HL-60 (cell line): ENCODE measurements at regions not wholly inside any gene's neighbourhood (a gene's known extent, or its start where the extent isn't known, plus 50 kb on each side); places are given as distances from the start of the nearest gene placed in this dataset.

Experiments
- DNase-seq, 2 experiments: peaks; one replicate each; pipeline ENCODE4 v3.0.0-alpha.2; 2010 to 2020; ENCODE audit warnings: low read depth in 1 of 2, low spot score in 1 of 2
- H3K27ac ChIP-seq: fragments of 250-450 bp; sonication (Bioruptor Pico); replicated peaks from 2 replicates; pipeline ENCODE4 v1.5.1; 2020; ENCODE audit warnings: mild to moderate bottlenecking, moderate library complexity
- H3K27me3 ChIP-seq: fragments of 250-450 bp; sonication (Bioruptor Pico); 2 replicates; pipeline ENCODE4 v1.5.1; 2021; ENCODE audit warnings: mild to moderate bottlenecking, moderate library complexity; ENCODE audit not compliant: insufficient read depth, poor library complexity, severe bottlenecking
- H3K4me3 ChIP-seq: replicated peaks from 2 replicates; pipeline ENCODE4 v1.5.1; 2011; ENCODE audit warnings: mild to moderate bottlenecking, control low read depth, low read length; ENCODE audit not compliant: insufficient read depth
- GABPA ChIP-seq: IDR thresholded peaks from 2 replicates; pipeline ENCODE4 v1.6.1; 2012; ENCODE audit warnings: low read depth
- POLR2AphosphoS5 ChIP-seq: IDR thresholded peaks from 2 replicates; pipeline ENCODE4 v1.6.1; 2012; ENCODE audit warnings: low read depth
- REST ChIP-seq: IDR thresholded peaks from 2 replicates; pipeline ENCODE4 v1.6.1; 2012; ENCODE audit warnings: low read depth; ENCODE audit not compliant: insufficient replicate concordance
- SPI1 ChIP-seq: IDR thresholded peaks from 2 replicates; pipeline ENCODE4 v1.6.1; 2012; ENCODE audit warnings: low read depth, mild to moderate bottlenecking, borderline replicate concordance
- TF ChIP-seq, protein P1 (sequence below): IDR thresholded peaks from one replicate; pipeline ENCODE4 v1.5.1; 2011; ENCODE audit warnings: low read length, control low read depth, inconsistent platforms; ENCODE audit not compliant: insufficient read depth

DNA sequence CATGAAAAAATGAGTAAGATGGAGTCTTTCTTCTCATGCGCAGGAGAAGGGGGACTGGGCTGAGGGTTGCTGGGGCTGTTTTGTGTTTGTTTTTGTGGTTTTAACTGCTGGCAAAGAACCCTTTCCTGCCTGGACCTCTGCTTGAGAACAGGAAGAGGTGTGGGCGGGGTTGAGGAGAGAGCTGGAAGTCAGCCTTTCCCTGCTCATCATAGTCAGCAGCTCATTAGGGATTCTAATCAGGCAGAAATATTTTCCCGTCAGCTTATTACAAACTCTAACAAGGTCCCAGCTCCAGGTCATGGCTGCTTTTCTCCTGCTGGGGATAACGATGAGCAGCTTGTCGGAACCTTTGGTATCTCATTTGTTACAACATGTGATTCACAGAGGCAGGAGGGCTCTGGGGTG lies 185.0 kb upstream of the NRXN3 start:
- no peak for DNase-seq
- H3K4me3 ChIP-seq: no peak overlapping the region
- no peaks in the 10 kb centered on the region for H3K27me3 ChIP-seq
- no peak overlapping the region for H3K27ac ChIP-seq
- TF ChIP-seq, protein P1, sequence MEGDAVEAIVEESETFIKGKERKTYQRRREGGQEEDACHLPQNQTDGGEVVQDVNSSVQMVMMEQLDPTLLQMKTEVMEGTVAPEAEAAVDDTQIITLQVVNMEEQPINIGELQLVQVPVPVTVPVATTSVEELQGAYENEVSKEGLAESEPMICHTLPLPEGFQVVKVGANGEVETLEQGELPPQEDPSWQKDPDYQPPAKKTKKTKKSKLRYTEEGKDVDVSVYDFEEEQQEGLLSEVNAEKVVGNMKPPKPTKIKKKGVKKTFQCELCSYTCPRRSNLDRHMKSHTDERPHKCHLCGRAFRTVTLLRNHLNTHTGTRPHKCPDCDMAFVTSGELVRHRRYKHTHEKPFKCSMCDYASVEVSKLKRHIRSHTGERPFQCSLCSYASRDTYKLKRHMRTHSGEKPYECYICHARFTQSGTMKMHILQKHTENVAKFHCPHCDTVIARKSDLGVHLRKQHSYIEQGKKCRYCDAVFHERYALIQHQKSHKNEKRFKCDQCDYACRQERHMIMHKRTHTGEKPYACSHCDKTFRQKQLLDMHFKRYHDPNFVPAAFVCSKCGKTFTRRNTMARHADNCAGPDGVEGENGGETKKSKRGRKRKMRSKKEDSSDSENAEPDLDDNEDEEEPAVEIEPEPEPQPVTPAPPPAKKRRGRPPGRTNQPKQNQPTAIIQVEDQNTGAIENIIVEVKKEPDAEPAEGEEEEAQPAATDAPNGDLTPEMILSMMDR: no peak
- TF ChIP-seq POLR2AphosphoS5: no peak
- TF ChIP-seq GABPA: no peak
- TF ChIP-seq REST: no peak
- no peak for TF ChIP-seq SPI1

GRCh38 chr14:77986773-77987172 lies 183.4 kb upstream of the NRXN3 start:
- TF ChIP-seq GABPA: no peak
- TF ChIP-seq POLR2AphosphoS5: no peak
- no peak for TF ChIP-seq SPI1
- TF ChIP-seq REST: no peak
- TF ChIP-seq, protein P1: no peak
- H3K27me3 ChIP-seq: no peaks in the 10 kb centered on the region
- no peak overlapping the region for H3K4me3 ChIP-seq
- H3K27ac ChIP-seq: no peak overlapping the region
- DNase-seq: no peak

DNA sequence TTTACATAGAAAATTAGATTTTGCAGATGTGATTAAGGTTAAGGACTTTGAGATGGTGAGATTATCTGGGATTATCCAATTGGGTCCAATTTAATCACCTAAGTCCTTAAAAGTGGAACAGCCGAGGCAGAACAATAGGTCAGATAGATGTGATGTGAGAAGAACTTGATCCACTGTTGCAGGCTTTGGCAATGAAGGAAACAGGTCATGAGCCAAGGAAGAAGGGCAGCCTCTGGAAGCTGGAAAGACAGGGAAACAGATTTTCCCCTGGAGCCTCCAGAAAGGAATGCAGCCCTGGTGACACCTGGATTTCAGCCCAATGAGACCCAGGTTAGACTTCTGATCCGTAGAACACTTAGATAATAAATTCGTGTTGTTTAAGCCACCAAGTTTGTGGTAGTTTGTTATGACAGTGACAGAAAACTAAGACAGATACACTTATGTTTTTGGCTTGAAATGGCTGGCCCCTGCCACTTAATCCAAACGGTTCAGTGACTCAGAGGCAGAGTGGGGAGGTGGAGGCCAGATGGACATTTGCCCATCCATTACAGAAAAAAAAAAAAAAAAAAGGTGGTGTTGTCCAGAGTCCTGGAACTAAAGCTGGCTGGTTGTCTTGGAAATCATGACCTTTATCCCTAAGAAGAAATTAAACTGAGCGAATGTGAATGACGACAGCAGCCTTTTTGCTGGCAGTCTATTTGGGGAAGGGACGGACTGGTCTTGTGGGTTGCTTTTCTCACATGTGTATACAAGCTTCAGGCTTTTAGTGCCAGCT lies 181.9 kb upstream of the NRXN3 start:
- H3K4me3 ChIP-seq: no peak overlapping the region
- no peaks in the 10 kb centered on the region for H3K27me3 ChIP-seq
- H3K27ac ChIP-seq: no peak overlapping the region
- no peak for DNase-seq
- no peak for TF ChIP-seq POLR2AphosphoS5
- TF ChIP-seq, protein P1: no peak
- no peak for TF ChIP-seq SPI1
- TF ChIP-seq REST: no peak
- no peak for TF ChIP-seq GABPA
